Muscle layer of colon (tissue), 2 donors: ENCODE measurements at regions not wholly inside any gene's neighbourhood (a gene's known extent, or its start where the extent isn't known, plus 50 kb on each side); places are given as distances from the start of the nearest gene placed in this dataset.

Experiments
- H3K27ac ChIP-seq: one replicate; pipeline ENCODE4 v1.7.0; 2013; ENCODE audit warnings: low read depth, mild to moderate bottlenecking, low read length, moderate library complexity
- H3K27me3 ChIP-seq, 2 donors: one replicate each; pipeline ENCODE4 v1.7.0; 2013; ENCODE audit warnings: low read length in 2 of 2, mild to moderate bottlenecking in 2 of 2; ENCODE audit not compliant: insufficient read depth in 2 of 2, control insufficient read depth in 1 of 2
- H3K36me3 ChIP-seq: one replicate; pipeline ENCODE4 v1.7.0; 2013; ENCODE audit warnings: mild to moderate bottlenecking, low read length; ENCODE audit not compliant: insufficient read depth
- H3K4me1 ChIP-seq: one replicate; pipeline ENCODE4 v1.7.0; 2013; ENCODE audit warnings: mild to moderate bottlenecking, low read length; ENCODE audit not compliant: insufficient read depth
- H3K4me3 ChIP-seq, 2 donors: one replicate each; pipeline ENCODE4 v1.7.0; 2013; ENCODE audit warnings: low read length in 2 of 2, low read depth in 1 of 2, mild to moderate bottlenecking in 1 of 2, moderate library complexity in 1 of 2
- H3K9ac ChIP-seq: one replicate; pipeline ENCODE4 v1.7.0; 2013; ENCODE audit warnings: low read length
- H3K9me3 ChIP-seq: one replicate; pipeline ENCODE4 v1.7.0; 2013; ENCODE audit warnings: mild to moderate bottlenecking, low read length
- donor health status: abdominal sarcoma.
- donor health status: Adenocarcinoma of cecum.

DNA sequence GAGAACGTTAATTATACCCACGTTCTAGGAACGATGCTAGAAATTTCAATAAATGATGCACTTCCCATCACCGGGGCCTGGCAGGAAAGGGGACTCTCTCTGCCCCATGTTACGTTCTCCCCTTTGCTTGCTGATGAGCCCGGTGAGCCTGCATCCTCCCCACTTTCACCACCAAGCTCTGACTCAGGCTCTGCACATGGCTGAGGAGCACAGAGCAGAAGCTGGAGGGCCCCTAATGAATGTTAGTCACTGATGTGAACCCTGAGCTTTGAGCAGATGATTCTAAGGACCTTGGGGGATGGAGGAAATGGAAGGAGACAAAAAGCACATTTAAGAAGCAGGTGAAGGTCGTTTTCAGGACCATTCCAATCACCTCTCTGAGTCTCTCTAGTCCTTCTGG lies 468.2 kb upstream of the ARID1B start:
- Histone ChIP-seq H3K27ac (no peak overlapping the region), H3K9ac (no peak overlapping the region), H3K4me3 (no peak overlapping the region), H3K27me3 (no peaks in the 10 kb centered on the region), H3K36me3 (no peaks in the 10 kb centered on the region), H3K9me3 (no peaks in the 10 kb centered on the region), H3K4me1 (no peaks in the 10 kb centered on the region)

DNA sequence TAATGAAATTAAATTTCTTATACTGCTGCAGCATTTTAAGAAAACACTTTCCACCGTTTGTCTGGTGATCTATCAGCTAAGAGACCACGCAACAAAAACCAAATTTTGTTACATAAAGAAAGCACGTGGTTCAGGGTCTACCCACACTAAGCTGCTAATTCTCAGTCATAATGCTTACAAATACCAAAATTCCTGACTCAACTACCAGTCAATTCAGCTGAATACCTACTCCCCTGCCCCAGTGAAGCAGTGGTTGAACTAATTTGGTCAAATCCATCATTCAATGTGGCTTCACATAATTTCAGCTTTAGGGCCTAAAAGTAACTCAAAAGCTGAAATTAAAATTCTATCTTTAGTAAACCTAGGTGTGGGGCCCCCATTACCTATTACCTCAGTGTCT lies 468.6 kb upstream of the ARID1B start:
- no peak overlapping the region for H3K27ac ChIP-seq
- H3K4me1 ChIP-seq: no peaks in the 10 kb centered on the region
- no peaks in the 10 kb centered on the region for H3K36me3 ChIP-seq
- H3K27me3 ChIP-seq: no peaks in the 10 kb centered on the region
- no peak overlapping the region for H3K9ac ChIP-seq
- no peaks in the 10 kb centered on the region for H3K9me3 ChIP-seq
- no peak overlapping the region for H3K4me3 ChIP-seq

DNA sequence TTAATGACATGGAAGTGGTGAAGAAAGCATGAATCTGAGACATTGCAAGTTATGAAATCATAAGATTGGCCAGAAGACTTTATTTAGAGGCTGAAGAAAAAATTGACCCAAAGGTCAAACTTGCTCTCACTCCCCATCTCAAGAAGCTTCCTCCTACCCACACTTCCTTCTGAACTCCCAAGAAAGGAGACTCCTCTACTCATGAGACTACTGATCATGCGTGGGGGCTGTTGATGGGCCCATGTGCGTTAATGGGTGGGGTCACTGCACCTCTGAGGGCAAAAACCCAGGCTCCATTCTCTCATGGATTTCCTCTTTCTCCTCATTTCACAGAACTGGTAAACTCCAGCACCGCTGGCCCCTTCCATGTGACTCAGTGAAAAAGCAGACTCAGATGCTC lies 470.6 kb upstream of the ARID1B start:
- Histone ChIP-seq H3K4me3 (no peak overlapping the region), H3K36me3 (no peaks in the 10 kb centered on the region), H3K4me1 (no peaks in the 10 kb centered on the region), H3K27ac (no peak overlapping the region), H3K9me3 (no peaks in the 10 kb centered on the region), H3K9ac (no peak overlapping the region), H3K27me3 (no peaks in the 10 kb centered on the region)

DNA sequence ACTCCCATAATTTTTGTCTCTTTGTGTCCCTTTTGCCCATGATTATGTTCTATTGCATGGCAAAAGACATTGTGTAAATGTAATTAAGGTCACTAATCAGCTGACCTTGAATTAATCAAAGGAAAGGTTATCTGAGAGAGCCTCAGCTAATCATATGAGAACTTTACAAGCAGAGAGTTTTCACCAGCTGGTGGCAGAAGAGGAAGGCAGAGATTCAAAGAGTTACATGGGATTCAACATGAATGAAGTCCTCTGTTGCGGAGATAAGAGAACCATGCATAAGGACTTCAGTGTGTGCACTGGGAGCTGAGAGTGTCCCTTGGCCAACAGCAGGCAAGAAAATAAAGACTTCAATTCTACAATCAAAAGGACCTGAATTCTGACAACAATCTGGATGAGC lies 494.1 kb upstream of the ARID1B start:
- Histone ChIP-seq H3K4me3 (no peak overlapping the region), H3K27ac (no peak overlapping the region), H3K27me3 (no peaks in the 10 kb centered on the region), H3K4me1 (no peaks in the 10 kb centered on the region), H3K9ac (no peak overlapping the region), H3K9me3 (no peaks in the 10 kb centered on the region), H3K36me3 (no peaks in the 10 kb centered on the region)

DNA sequence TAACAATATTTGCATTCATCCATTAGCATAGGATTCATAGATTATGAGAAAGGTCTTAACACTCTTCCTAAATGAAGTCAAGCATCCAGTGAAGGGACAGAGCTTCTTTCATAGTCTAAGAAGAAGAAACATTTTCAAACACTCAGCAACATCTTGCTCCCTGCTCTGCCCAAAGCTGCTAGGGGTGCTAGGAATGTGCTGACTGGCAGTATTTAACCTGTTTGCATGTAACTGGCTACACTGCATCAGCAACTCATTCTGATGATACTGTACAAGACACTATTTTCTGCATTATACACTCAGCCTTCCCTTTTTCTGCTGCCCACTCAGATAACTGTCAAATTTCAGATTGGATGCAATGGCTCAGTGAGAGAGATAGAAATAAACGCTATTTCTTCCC lies 495.1 kb upstream of the ARID1B start:
- Histone ChIP-seq H3K27me3 (no peaks in the 10 kb centered on the region), H3K9ac (no peak overlapping the region), H3K27ac (no peak overlapping the region), H3K36me3 (no peaks in the 10 kb centered on the region), H3K4me3 (no peak overlapping the region), H3K9me3 (no peaks in the 10 kb centered on the region), H3K4me1 (no peaks in the 10 kb centered on the region)

DNA sequence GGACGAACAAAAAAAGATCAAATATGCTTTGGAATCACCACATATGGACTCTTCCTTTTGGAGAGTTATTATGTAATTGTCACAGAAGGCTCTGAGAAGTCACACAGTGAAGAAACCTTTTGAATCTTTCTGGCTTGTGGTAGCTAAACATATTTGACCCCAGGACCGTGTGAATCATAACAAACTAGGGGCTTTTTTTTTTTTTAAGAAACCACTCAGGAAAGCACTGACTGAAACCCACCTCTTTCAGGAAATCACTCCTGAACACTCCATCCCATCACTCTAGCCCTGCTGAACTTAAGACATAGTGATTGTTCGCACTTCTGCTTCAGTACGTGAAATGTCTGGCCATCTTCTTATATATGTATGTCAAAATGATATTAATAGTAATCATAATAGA lies 495.9 kb upstream of the ARID1B start:
- H3K36me3 ChIP-seq: no peaks in the 10 kb centered on the region
- H3K9me3 ChIP-seq: no peaks in the 10 kb centered on the region
- no peaks in the 10 kb centered on the region for H3K4me1 ChIP-seq
- H3K9ac ChIP-seq: no peak overlapping the region
- no peak overlapping the region for H3K27ac ChIP-seq
- no peaks in the 10 kb centered on the region for H3K27me3 ChIP-seq
- H3K4me3 ChIP-seq: no peak overlapping the region

DNA sequence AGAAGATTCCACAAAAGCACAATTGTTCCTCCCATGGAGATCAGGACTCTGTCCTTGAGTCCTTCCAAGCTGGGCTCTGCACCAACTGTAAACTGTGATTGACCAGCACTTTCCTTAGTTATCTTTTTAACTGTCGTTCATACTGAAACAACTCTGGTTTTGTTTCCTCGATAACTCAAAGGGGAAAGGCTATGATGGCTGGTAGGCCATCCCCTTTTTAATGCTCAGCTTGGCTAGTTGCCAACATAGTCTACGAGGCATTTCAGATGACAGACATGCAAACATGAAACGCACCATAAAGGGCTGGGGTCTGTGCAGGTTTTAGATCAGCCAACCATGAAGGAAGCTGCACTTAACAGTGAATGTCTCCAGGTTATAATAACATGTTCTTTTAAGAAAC lies 497.1 kb upstream of the ARID1B start:
- H3K27ac ChIP-seq: no peak overlapping the region
- no peaks in the 10 kb centered on the region for H3K36me3 ChIP-seq
- H3K27me3 ChIP-seq: no peaks in the 10 kb centered on the region
- H3K4me3 ChIP-seq: no peak overlapping the region
- H3K9ac ChIP-seq: no peak overlapping the region
- no peaks in the 10 kb centered on the region for H3K4me1 ChIP-seq
- H3K9me3 ChIP-seq: no peaks in the 10 kb centered on the region

DNA sequence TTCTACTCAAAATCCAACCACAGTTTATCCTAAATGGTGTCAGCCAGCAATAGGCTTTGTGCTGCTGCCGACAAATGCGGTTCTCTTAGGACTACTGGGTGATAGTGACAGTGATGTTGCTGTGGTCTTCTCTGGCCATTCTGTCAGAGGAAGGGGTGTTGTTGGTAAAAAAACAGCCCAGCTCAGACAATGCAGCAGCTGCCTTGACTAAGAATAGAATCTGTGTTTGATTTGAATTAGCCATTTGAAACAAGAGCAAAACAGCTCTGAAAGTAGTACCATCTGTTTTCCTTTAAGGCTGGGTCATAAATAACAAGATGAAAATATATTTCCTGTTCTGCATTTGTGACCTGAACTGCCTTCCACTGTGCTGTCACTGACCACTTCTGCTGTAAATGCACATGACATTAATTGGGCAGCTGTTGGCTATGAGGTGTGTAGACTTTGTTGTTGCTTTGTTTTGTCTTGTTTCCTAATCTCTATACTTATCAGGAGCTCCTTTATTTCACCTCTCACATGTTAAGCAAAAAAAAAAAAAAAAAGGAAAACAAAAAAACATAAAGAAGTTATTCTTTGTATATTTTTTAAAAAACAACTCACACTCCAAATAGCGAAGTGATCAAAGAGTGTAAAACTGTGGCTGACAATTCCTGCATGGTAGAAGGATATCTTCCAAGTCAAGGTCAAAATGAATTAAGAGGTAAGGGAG lies 497.8 kb upstream of the ARID1B start:
- H3K9ac ChIP-seq: no peak overlapping the region
- H3K27ac ChIP-seq: no peak overlapping the region
- no peaks in the 10 kb centered on the region for H3K36me3 ChIP-seq
- H3K4me1 ChIP-seq: no peaks in the 10 kb centered on the region
- no peaks in the 10 kb centered on the region for H3K27me3 ChIP-seq
- H3K9me3 ChIP-seq: no peaks in the 10 kb centered on the region
- H3K4me3 ChIP-seq: no peak overlapping the region

DNA sequence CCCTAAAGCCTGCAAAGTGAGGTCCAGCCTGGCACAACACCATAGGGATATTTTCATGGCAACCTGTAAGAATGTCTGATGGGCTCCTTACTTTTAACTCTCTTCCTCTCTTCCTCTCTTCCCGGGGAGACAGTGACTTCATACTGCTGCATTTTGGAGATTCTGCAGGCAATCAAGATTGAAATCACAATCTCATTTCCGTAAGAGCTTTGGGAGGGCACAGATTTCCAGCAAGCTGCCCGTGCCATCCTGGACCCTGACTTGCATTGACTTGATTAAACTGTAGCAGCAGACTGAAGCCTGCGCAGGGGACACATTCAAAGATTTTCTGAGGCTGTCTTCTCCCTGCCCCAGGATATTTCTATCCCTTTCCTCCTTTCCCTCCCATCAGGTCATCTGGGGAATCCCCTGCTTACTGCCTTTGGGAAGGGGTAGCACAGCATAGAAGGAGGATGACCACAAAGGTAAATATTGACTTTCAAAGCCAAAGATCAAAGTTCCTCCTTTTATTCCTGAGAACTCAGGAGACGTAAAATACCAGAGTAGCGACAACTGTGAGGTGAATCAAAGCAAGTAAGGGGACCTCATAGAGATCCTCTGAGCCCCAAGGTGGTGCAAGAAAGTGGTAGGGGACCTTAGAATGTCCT lies 504.0 kb upstream of the ARID1B start:
- Histone ChIP-seq H3K27me3 (no peaks in the 10 kb centered on the region), H3K36me3 (no peaks in the 10 kb centered on the region), H3K27ac (no peak overlapping the region), H3K4me3 (no peak overlapping the region), H3K9ac (no peak overlapping the region), H3K9me3 (no peaks in the 10 kb centered on the region), H3K4me1 (no peaks in the 10 kb centered on the region)

DNA sequence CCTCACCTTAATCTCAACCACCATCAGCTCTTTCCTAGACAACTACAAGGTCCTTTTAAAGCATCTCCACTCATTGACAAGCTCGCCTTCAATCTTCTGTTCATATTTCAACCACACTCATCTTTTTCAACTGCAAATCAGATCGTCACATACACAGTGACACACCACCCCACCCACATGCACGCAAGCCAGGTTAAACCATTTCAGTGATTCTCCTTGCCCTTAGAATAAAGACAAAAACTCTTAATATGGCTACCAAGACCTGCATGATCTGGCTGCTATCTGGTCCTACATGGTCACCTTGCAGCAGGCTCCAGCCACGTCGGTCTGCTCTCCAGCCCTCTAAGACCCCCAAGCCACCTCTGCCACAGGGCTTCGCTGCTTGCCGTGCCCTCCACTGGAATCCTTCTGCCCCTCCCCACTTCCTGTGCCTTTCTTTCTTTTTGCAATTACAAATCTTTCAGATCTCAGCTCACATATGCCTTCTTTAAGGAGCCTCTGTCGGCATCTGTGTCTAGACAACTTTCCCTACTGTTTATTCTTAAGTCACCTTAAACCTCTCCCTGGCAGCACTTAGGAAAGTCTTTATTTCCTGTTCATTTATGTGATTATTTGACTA lies 507.3 kb upstream of the ARID1B start:
- Histone ChIP-seq H3K27me3 (no peaks in the 10 kb centered on the region), H3K9ac (no peak overlapping the region), H3K27ac (no peak overlapping the region), H3K36me3 (no peaks in the 10 kb centered on the region), H3K4me1 (no peaks in the 10 kb centered on the region), H3K4me3 (no peak overlapping the region), H3K9me3 (no peaks in the 10 kb centered on the region)

DNA sequence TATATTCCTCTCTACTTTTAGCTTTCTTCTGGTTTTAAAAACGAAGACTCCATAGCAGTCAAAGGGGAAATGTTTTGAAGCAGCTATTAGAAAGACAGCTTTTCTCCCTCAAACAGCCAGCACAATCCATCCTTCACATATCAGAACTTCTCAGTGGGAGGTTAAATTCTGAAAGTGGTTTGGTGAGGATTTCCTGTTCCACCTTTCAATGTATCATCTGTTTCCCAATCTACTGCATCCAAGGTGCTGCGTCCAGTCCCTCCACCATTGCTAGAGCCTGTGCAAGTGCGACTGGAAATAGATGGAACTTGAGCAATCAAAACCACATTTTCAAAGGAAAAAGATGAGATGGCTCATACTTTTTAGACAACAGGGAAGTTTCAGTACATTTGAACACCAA lies 508.3 kb upstream of the ARID1B start:
- Histone ChIP-seq H3K27ac (no peak overlapping the region), H3K27me3 (no peaks in the 10 kb centered on the region), H3K9me3 (no peaks in the 10 kb centered on the region), H3K9ac (no peak overlapping the region), H3K36me3 (no peaks in the 10 kb centered on the region), H3K4me3 (no peak overlapping the region), H3K4me1 (no peaks in the 10 kb centered on the region)

DNA sequence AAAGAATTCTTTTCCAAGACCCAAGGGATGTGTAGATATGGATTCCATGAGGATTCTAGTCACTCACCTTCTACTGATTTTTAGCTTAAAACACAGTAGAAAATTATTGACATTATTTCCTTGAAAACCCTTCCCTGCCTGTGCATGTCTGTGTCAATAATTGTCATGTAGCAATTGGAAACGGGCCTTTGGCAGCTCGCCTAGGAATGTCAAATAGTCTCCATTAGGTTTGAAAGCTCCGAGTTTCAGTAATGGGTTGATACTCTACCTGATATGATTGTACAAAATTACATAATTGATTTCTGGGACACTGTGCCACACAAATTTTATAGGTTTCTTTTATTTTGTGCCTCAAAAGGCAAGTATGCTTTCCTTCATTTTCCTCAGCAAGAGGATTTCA lies 515.2 kb upstream of the ARID1B start:
- Histone ChIP-seq H3K27me3 (no peaks in the 10 kb centered on the region), H3K9ac (no peak overlapping the region), H3K9me3 (no peaks in the 10 kb centered on the region), H3K27ac (no peak overlapping the region), H3K4me3 (no peak overlapping the region), H3K36me3 (no peaks in the 10 kb centered on the region), H3K4me1 (no peaks in the 10 kb centered on the region)
